GM23338 (cell line): ENCODE measurements at regions not wholly inside any gene's neighbourhood (a gene's known extent, or its start where the extent isn't known, plus 50 kb on each side); places are given as distances from the start of the nearest gene placed in this dataset.

Experiments used
- ATAC-seq: fragments of 200-7000 bp; cut with Tn5 transposase; 3 replicates; pipeline ENCODE4 v1.9.1; 2020
- DNase-seq: peaks from one replicate; pipeline ENCODE4 v3.0.0-alpha.2; 2015; ENCODE audit warnings: low spot score
- H2AFZ ChIP-seq: fragments of 200-600 bp; sonication (generic); 2 replicates; pipeline ENCODE4 v1.8.0; 2016; ENCODE audit warnings: antibody characterized with exemption, mild to moderate bottlenecking, moderate library complexity
- H3F3A ChIP-seq: fragments of 200-600 bp; sonication (generic); replicated peaks from 2 replicates; pipeline ENCODE4 v1.8.0; 2017; ENCODE audit warnings: antibody characterized with exemption, mixed run types, low read depth
- H3K27ac ChIP-seq: fragments of 200-600 bp; sonication (generic); 2 replicates; pipeline ENCODE4 v1.6.1; 2016; ENCODE audit warnings: low read depth
- H3K27me3 ChIP-seq: fragments of 200-600 bp; sonication (generic); 2 replicates; pipeline ENCODE4 v1.8.0; 2016; ENCODE audit warnings: mild to moderate bottlenecking, mixed run types, moderate library complexity; ENCODE audit not compliant: insufficient read depth
- H3K36me3 ChIP-seq: fragments of 200-600 bp; sonication (generic); 2 replicates; pipeline ENCODE4 v1.8.0; 2016; ENCODE audit warnings: mild to moderate bottlenecking; ENCODE audit not compliant: insufficient read depth
- H3K4me1 ChIP-seq: fragments of 200-600 bp; sonication (generic); 2 replicates; pipeline ENCODE4 v1.8.0; 2016; ENCODE audit warnings: mild to moderate bottlenecking, moderate library complexity; ENCODE audit not compliant: insufficient read depth
- H3K4me2 ChIP-seq: fragments of 200-600 bp; sonication (generic); 2 replicates; pipeline ENCODE4 v1.7.1; 2017; ENCODE audit warnings: mixed run types
- H3K4me3 ChIP-seq: fragments of 200-600 bp; sonication (generic); 2 replicates; pipeline ENCODE4 v1.6.1; 2016; ENCODE audit warnings: mixed run types
- H3K79me2 ChIP-seq: fragments of 200-600 bp; sonication (generic); replicated peaks from 2 replicates; pipeline ENCODE4 v1.8.0; 2017; ENCODE audit warnings: mild to moderate bottlenecking; ENCODE audit not compliant: insufficient read depth
- H3K9me2 ChIP-seq: fragments of 200-600 bp; sonication (generic); 2 replicates; pipeline ENCODE4 v1.8.0; 2017; ENCODE audit not compliant: insufficient read depth
- H4K20me1 ChIP-seq: fragments of 200-600 bp; sonication (generic); replicated peaks from 2 replicates; pipeline ENCODE4 v1.8.0; 2017; ENCODE audit warnings: mild to moderate bottlenecking; ENCODE audit not compliant: insufficient read depth
- H3K27ac Mint-ChIP-seq: 2 replicates; pipeline ENCODE4 v1.8.0; 2020; ENCODE audit warnings: inconsistent platforms, mild to moderate bottlenecking, moderate library complexity, mixed read lengths
- H3K27me3 Mint-ChIP-seq: 3 replicates; pipeline ENCODE4 v1.8.0; 2022; ENCODE audit warnings: low read depth, mild to moderate bottlenecking, moderate library complexity, mixed read lengths, inconsistent platforms; ENCODE audit not compliant: insufficient read depth, poor library complexity
- H3K36me3 Mint-ChIP-seq: 3 replicates; pipeline ENCODE4 v1.8.0; 2021; ENCODE audit warnings: low read depth, mild to moderate bottlenecking, inconsistent platforms, moderate library complexity, mixed read lengths
- H3K4me1 Mint-ChIP-seq: 3 replicates; pipeline ENCODE4 v1.8.0; 2020; ENCODE audit warnings: mild to moderate bottlenecking, inconsistent platforms, mixed read lengths
- H3K4me3 Mint-ChIP-seq: 3 replicates; pipeline ENCODE4 v1.8.0; 2021; ENCODE audit warnings: moderate library complexity, mild to moderate bottlenecking, inconsistent platforms, mixed read lengths
- H3K9me3 Mint-ChIP-seq: 3 replicates; pipeline ENCODE4 v1.8.0; 2020; ENCODE audit warnings: moderate library complexity, mild to moderate bottlenecking, inconsistent platforms, mixed read lengths
- CREB1 ChIP-seq: fragments of 250-450 bp; sonication (Bioruptor Pico); IDR thresholded peaks from 2 replicates; pipeline ENCODE4 v1.5.0; 2020; ENCODE audit warnings: low read depth, mild to moderate bottlenecking, moderate library complexity
- CTCF ChIP-seq, 2 experiments: fragments of 200-600 bp in 1 of 2; sonication (generic) in 1 of 2; conservative IDR thresholded peaks; 2 replicates each; pipeline versions ENCODE4 v1.5.1 to v1.6.1; 2016 to 2017; ENCODE audit warnings: antibody characterized with exemption in 2 of 2, low read depth in 2 of 2, mild to moderate bottlenecking in 2 of 2, moderate library complexity in 1 of 2
- ETS1 ChIP-seq: IDR thresholded peaks from 2 replicates; pipeline ENCODE4 v1.6.1; 2016; ENCODE audit warnings: antibody characterized with exemption
- EZH2 ChIP-seq: fragments of 200-600 bp; sonication (generic); IDR thresholded peaks from one replicate; pipeline ENCODE4 v1.8.0; 2017; ENCODE audit warnings: antibody characterized with exemption, mild to moderate bottlenecking, low read depth; ENCODE audit not compliant: unreplicated experiment
- EZH2phosphoT487 ChIP-seq: fragments of 200-600 bp; sonication (generic); IDR thresholded peaks from one replicate; pipeline ENCODE4 v1.8.1; 2018; ENCODE audit warnings: antibody characterized with exemption; ENCODE audit not compliant: unreplicated experiment
- JUNB ChIP-seq: IDR thresholded peaks from one replicate; pipeline ENCODE4 v1.6.1; 2016; ENCODE audit warnings: antibody characterized with exemption; ENCODE audit not compliant: unreplicated experiment
- NANOG ChIP-seq: IDR thresholded peaks from 2 replicates; pipeline ENCODE4 v1.6.1; 2016; ENCODE audit warnings: antibody characterized with exemption, borderline replicate concordance
- POLR2AphosphoS5 ChIP-seq: IDR thresholded peaks from 2 replicates; pipeline ENCODE4 v1.6.1; 2016; ENCODE audit warnings: antibody characterized with exemption, low read depth
- REST ChIP-seq: IDR thresholded peaks from one replicate; pipeline ENCODE4 v1.6.1; 2018; ENCODE audit warnings: antibody characterized with exemption; ENCODE audit not compliant: unreplicated experiment
- ZNF114 ChIP-seq: fragments of 250-450 bp; sonication (Bioruptor Pico); IDR thresholded peaks from 2 replicates; pipeline ENCODE4 v1.5.0; 2020; ENCODE audit warnings: mild to moderate bottlenecking, moderate library complexity
- ZNF331 ChIP-seq: fragments of 250-450 bp; sonication (Bioruptor Pico); IDR thresholded peaks from 2 replicates; pipeline ENCODE4 v1.5.0; 2020; ENCODE audit warnings: low read depth, mild to moderate bottlenecking, moderate library complexity

- TF ChIP-seq REST (no peak), CREB1 (no peak), ETS1 (no peak), POLR2AphosphoS5 (no peak), ZNF331 (CRISPR knock-in tag) (no peak), JUNB (no peak), EZH2 (no peak), ZNF114 (CRISPR knock-in tag) (no peak), CTCF (conservative IDR thresholded peaks at IDR 0.05; ENCODE audit: low read depth in 2 of 2) (no peak), NANOG (no peak), EZH2phosphoT487 (no peak)
These were observed 474.2 kb upstream of the RIOK2 start (continued) for GRCh38 chr5:97657239-97657638.

- no peaks in the 10 kb centered on the region for H3K4me1 ChIP-seq
- no peak overlapping the region for H3K4me2 ChIP-seq
- Mint-ChIP-seq H3K4me1 (no peaks in the 10 kb centered on the region), H3K27ac (no peak overlapping the region), H3K27me3 (no peaks in the 10 kb centered on the region), H3K9me3 (no peaks in the 10 kb centered on the region; the same call in 2 of the 3 replicates), H3K4me3 (no peak overlapping the region), H3K36me3 (no peaks in the 10 kb centered on the region)
- H3K36me3 ChIP-seq = no peaks in the 10 kb centered on the region
- ATAC-seq = no peak
- no peak for TF ChIP-seq CTCF (conservative IDR thresholded peaks at IDR 0.05; ENCODE audit: low read depth in 2 of 2)
- no peak overlapping the region for H3K27ac ChIP-seq
- no peaks in the 10 kb centered on the region; the same call in 1 of the 2 replicates for H3K9me2 ChIP-seq
- no peaks in the 10 kb centered on the region for H4K20me1 ChIP-seq
- no peak overlapping the region for H3K4me3 ChIP-seq
- no peaks in the 10 kb centered on the region for H3F3A ChIP-seq
- no peak overlapping the region for H2AFZ ChIP-seq
- no peaks in the 10 kb centered on the region for H3K79me2 ChIP-seq
- DNase-seq = no peak
- no peaks in the 10 kb centered on the region for H3K27me3 ChIP-seq
These were observed 475.3 kb upstream of the RIOK2 start for GRCh38 chr5:97658116-97658900.
